ENCODE measurements at regions not wholly inside any gene's neighbourhood (a gene's known extent, or its start where the extent isn't known, plus 50 kb on each side); places are given as distances from the start of the nearest gene placed in this dataset.

GRCh38 chr6:9064156-9064555, 628.8 kb upstream of the SLC35B3 start:
- WGBS, 2 experiments (ENCODE audit: insufficient coverage in 1 of 2, insufficient read length in 1 of 2) = 100% methylated on average over 1 of the region's 1 CpG; no CpG with 5 or more reads in 1 of the 2 experiments
- H3K4me1 ChIP-seq (ENCODE audit: control insufficient read depth, insufficient read depth, low read length) = no peaks in the 10 kb centered on the region
- H3K9ac ChIP-seq (ENCODE audit: extremely low read depth, low read length, poor library complexity, severe bottlenecking) = no peak overlapping the region
- no peaks in the 10 kb centered on the region for H3K36me3 ChIP-seq (ENCODE audit: control insufficient read depth, insufficient read depth, low read length)
- H3K27me3 ChIP-seq (ENCODE audit: control insufficient read depth, insufficient read depth, low read length, poor library complexity, severe bottlenecking) = no peaks in the 10 kb centered on the region
- TF ChIP-seq CTCF (conservative IDR thresholded peaks at IDR 0.05) = no peak
- no peaks in the 10 kb centered on the region for H3K27me3 Mint-ChIP-seq (ENCODE audit: insufficient read depth)
- H3K4me1 Mint-ChIP-seq = no peaks in the 10 kb centered on the region
- peaks cover 14% of the 10 kb centered on the region for H3K9me3 Mint-ChIP-seq
- H3K4me3 Mint-ChIP-seq = no peak overlapping the region
- no peak for DNase-seq
- H3K27ac Mint-ChIP-seq = no peak overlapping the region
- H3K9me3 ChIP-seq (ENCODE audit: control insufficient read depth, low read length) = peaks cover 20% of the 10 kb centered on the region
- no peak overlapping the region for H3K4me3 ChIP-seq (ENCODE audit: low read length)
- no peak overlapping the region for H3K27ac ChIP-seq (ENCODE audit: low read depth, low read length)
- no peaks in the 10 kb centered on the region for H3K36me3 Mint-ChIP-seq (ENCODE audit: low read depth)

- peaks cover 3% of the 10 kb centered on the region for H3K9me3 Mint-ChIP-seq
- H3K4me1 Mint-ChIP-seq = no peaks in the 10 kb centered on the region
- Histone ChIP-seq H3K27me3 (ENCODE audit: control insufficient read depth, insufficient read depth, low read length, poor library complexity, severe bottlenecking) (no peaks in the 10 kb centered on the region), H3K9me3 (ENCODE audit: control insufficient read depth, low read length) (peaks cover 6% of the 10 kb centered on the region), H3K36me3 (ENCODE audit: control insufficient read depth, insufficient read depth, low read length) (no peaks in the 10 kb centered on the region), H3K9ac (ENCODE audit: extremely low read depth, low read length, poor library complexity, severe bottlenecking) (no peak overlapping the region), H3K4me1 (ENCODE audit: control insufficient read depth, insufficient read depth, low read length) (no peaks in the 10 kb centered on the region), H3K4me3 (ENCODE audit: low read length) (no peak overlapping the region), H3K27ac (ENCODE audit: low read depth, low read length) (no peak overlapping the region)
- 86% methylated on average over 2 of the region's 2 CpGs; no CpG with 5 or more reads in 1 of the 2 experiments for WGBS, 2 experiments (ENCODE audit: insufficient coverage in 1 of 2, insufficient read length in 1 of 2)
- no peak overlapping the region for H3K4me3 Mint-ChIP-seq
- H3K27me3 Mint-ChIP-seq (ENCODE audit: insufficient read depth) = no peaks in the 10 kb centered on the region
- TF ChIP-seq CTCF (conservative IDR thresholded peaks at IDR 0.05) = no peak
- H3K27ac Mint-ChIP-seq = no peak overlapping the region
- DNase-seq = no peak
- H3K36me3 Mint-ChIP-seq (ENCODE audit: low read depth) = no peaks in the 10 kb centered on the region
Measured at GRCh38 chr6:9062596-9062995, 627.3 kb upstream of the SLC35B3 start.

GRCh38 chr6:9057937-9058336, 622.6 kb upstream of the SLC35B3 start:
- H3K4me3 ChIP-seq (ENCODE audit: low read length) = no peak overlapping the region
- H3K36me3 ChIP-seq (ENCODE audit: control insufficient read depth, insufficient read depth, low read length) = no peaks in the 10 kb centered on the region
- no peak overlapping the region for H3K9ac ChIP-seq (ENCODE audit: extremely low read depth, low read length, poor library complexity, severe bottlenecking)
- no peak for TF ChIP-seq CTCF (conservative IDR thresholded peaks at IDR 0.05)
- H3K27me3 ChIP-seq (ENCODE audit: control insufficient read depth, insufficient read depth, low read length, poor library complexity, severe bottlenecking) = no peaks in the 10 kb centered on the region
- no peak overlapping the region for H3K27ac ChIP-seq (ENCODE audit: low read depth, low read length)
- Mint-ChIP-seq H3K27ac (no peak overlapping the region), H3K36me3 (ENCODE audit: low read depth) (no peaks in the 10 kb centered on the region), H3K9me3 (no peaks in the 10 kb centered on the region), H3K27me3 (ENCODE audit: insufficient read depth) (no peaks in the 10 kb centered on the region), H3K4me1 (no peaks in the 10 kb centered on the region), H3K4me3 (no peak overlapping the region)
- no peaks in the 10 kb centered on the region for H3K4me1 ChIP-seq (ENCODE audit: control insufficient read depth, insufficient read depth, low read length)
- DNase-seq = no peak
- no peaks in the 10 kb centered on the region for H3K9me3 ChIP-seq (ENCODE audit: control insufficient read depth, low read length)
- 91 to 100% methylated on average over 2 of the region's 2 CpGs for WGBS, 2 experiments (ENCODE audit: insufficient coverage in 1 of 2, insufficient read length in 1 of 2)

Measured in endodermal cell (in vitro differentiated cells).